PC-9 (cell line): ENCODE measurements at regions not wholly inside any gene's neighbourhood (a gene's known extent, or its start where the extent isn't known, plus 50 kb on each side); places are given as distances from the start of the nearest gene placed in this dataset.

Experiments used
- CTCF ChIP-seq: fragments of 200-600 bp; sonication (generic); conservative IDR thresholded peaks from 2 replicates; pipeline ENCODE4 v1.6.1; 2017; ENCODE audit warnings: mixed run types, antibody characterized with exemption, mild to moderate bottlenecking, moderate library complexity
- EZH2 ChIP-seq: fragments of 200-600 bp; sonication (generic); IDR thresholded peaks from 2 replicates; pipeline ENCODE4 v1.8.0; 2017; ENCODE audit warnings: antibody characterized with exemption, low read depth

- no peak for TF ChIP-seq EZH2
- TF ChIP-seq CTCF = no peak
Observed at GRCh38 chr6:3653528-3654070, 97.9 kb downstream of the PXDC1 start.
